ENCODE measurements at regions not wholly inside any gene's neighbourhood (a gene's known extent, or its start where the extent isn't known, plus 50 kb on each side); places are given as distances from the start of the nearest gene placed in this dataset.

DNA sequence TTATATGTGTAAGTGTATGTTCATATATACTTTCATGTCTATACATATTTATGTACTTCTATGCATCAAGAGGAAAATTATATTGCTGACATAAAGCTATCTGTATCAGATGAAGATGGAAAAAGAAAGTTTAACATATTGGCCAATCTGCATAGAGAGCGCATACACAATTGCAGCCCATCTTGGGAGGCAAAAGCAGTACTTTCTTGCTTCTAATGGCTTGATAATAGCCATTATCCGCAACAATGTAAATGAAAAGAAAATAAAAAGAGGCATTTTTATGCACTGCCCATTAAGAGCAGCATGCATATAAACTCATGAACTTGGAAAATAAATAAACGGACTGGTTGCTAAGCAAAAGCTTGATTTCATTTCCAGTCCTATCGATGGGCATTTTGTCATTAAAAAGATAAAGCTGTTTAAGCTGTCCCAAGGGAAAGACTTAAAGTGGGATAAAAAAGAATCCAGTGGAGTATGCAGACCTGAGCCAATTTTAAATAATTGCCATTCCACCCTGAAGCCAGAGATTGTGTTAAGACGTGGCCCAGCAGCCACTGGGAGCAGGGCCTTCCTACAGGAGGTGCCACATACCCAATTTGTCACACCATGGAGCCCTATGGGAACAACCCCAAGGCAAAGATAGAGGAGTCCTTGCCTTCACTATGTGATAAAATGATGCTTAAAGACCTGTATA is 183.6 kb upstream of the CDH11 start:
- TF ChIP-seq CTCF (IDR thresholded peaks at IDR 0.05; ENCODE audit: insufficient read depth, low read depth, low read length): no peak
- H3K4me3 ChIP-seq (ENCODE audit: low read depth, low read length): no peak overlapping the region
- no peak for DNase-seq (ENCODE audit: low read depth)

- no peak overlapping the region for H3K4me3 ChIP-seq (ENCODE audit: low read depth, low read length)
- no peak for TF ChIP-seq CTCF (IDR thresholded peaks at IDR 0.05; ENCODE audit: insufficient read depth, low read depth, low read length)
- DNase-seq (ENCODE audit: low read depth): no peak
Observed at GRCh38 chr16:65301029-65301428, 179.2 kb upstream of the CDH11 start.

- no peak overlapping the region for H3K4me3 ChIP-seq (ENCODE audit: low read depth, low read length)
- DNase-seq (ENCODE audit: low read depth): no peak
- TF ChIP-seq CTCF (IDR thresholded peaks at IDR 0.05; ENCODE audit: insufficient read depth, low read depth, low read length): no peak
Observed at GRCh38 chr16:65297453-65297852, 175.6 kb upstream of the CDH11 start.

DNA sequence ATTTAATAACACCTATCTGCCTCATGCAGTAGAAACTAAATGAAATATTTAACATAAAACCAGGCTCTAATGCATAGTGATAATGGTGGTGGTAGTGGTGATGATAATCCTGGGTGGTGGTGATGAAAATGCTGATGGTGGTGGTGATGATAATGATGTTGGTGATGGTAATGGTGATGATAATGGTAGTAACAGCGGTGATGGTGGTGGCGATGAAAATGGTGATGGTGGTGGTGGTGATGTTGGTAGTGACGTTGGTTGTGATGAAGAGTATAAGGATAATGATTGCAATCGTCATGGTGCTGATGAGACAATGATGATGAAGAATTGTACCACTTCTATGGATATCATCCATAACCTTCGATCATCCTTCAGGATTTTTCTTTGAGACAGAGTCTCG is 173.7 kb upstream of the CDH11 start:
- DNase-seq (ENCODE audit: low read depth): no peak
- H3K4me3 ChIP-seq (ENCODE audit: low read depth, low read length): no peak overlapping the region
- TF ChIP-seq CTCF (IDR thresholded peaks at IDR 0.05; ENCODE audit: insufficient read depth, low read depth, low read length): no peak

DNA sequence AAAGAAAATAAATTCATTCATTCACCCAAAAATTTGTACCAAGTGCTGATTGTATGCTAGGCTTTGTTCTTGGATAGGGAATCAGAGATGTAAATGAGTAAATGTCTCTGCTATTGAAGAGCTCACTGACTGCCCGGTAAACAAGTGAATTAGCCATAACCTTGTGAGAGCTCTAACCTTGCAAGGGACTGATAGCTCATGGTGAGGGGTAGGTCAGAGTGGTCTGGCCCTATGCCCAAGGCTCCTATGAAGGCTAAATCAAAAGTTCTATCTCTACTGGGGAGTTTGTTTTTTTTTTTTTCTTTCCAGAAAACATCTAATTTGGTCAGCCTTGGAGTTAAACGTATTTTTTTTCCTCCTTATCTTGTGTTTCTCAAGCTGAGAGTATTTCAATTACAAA is 172.8 kb upstream of the CDH11 start:
- DNase-seq (ENCODE audit: low read depth): no peak
- H3K4me3 ChIP-seq (ENCODE audit: low read depth, low read length): no peak overlapping the region
- TF ChIP-seq CTCF (IDR thresholded peaks at IDR 0.05; ENCODE audit: insufficient read depth, low read depth, low read length): no peak

DNA sequence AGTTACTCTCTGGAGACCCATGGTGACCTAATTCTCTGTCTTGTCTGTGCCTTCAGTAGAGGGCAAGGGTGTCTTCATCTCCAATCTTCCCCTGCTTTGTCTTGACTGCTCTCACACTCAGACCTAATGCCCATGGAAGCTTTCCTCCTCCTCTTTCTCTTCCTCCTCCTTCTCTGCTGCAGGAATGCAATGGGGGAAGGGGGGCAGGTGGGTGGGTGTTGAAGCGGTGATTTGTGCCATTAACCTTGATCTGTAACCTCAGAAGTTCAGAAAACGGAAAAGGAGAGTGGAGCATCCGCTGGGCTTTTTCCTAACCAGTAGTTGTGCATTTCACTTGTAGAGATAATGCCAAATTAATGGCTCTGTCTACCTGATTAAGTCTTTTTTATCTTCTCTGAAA is 172.3 kb upstream of the CDH11 start:
- no peak for DNase-seq (ENCODE audit: low read depth)
- no peak for TF ChIP-seq CTCF (IDR thresholded peaks at IDR 0.05; ENCODE audit: insufficient read depth, low read depth, low read length)

DNA sequence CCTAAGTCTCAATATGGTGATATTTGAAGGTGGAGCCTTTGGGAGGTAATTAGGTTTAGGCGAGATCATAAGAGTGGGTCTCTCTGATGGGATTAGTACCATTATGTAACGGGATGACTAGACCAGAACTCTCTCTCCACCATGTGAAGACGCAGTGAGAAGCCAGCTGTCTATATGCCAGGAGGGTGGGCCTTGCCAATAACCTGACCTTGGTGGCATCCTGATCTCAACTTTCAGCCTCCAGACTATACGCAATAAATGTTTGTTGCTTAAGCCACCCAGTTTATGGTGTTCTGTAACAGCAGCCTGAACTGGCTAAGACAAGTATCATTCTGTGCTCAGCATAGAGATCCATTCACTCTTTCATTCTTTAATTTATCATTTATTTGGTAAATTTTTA is 167.2 kb upstream of the CDH11 start:
- no peak for DNase-seq (ENCODE audit: low read depth)
- TF ChIP-seq CTCF (IDR thresholded peaks at IDR 0.05; ENCODE audit: insufficient read depth, low read depth, low read length): no peak
- H3K4me3 ChIP-seq (ENCODE audit: low read depth, low read length): no peak overlapping the region

More for the DNA sequence above, 172.3 kb upstream of the CDH11 start:
- no peak overlapping the region for H3K4me3 ChIP-seq (ENCODE audit: low read depth, low read length)

Data from fibroblast of villous mesenchyme (primary cell).